GM18858 (cell line): ENCODE measurements at regions not wholly inside any gene's neighbourhood (a gene's known extent, or its start where the extent isn't known, plus 50 kb on each side); places are given as distances from the start of the nearest gene placed in this dataset.

ENCODE experiments used
- ATAC-seq: cut with Tn5 transposase; IDR thresholded peaks from one replicate; pipeline ENCODE4 v1.9.1; 2021; ENCODE audit not compliant: unreplicated experiment

DNA sequence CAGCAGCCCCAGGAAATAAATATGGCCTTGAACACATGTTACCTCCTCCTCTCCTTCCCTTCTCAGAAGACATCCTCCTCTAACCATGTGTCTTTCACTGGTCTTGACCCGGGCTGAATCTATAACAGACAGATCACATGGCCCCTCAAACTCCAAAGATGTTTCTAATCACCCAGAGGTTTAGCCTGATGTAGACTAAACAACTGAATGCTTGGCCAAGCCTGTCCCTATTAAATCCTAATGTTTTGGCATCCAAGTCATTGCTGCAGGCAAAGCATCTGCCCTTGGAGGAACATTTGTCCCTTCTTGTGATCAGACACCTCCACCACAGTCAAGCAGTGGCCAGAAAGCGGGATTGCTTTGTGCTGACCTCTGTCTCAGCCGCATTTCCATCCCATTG, 65.5 kb downstream of the ANKRD60 start:
- no peak for ATAC-seq

DNA sequence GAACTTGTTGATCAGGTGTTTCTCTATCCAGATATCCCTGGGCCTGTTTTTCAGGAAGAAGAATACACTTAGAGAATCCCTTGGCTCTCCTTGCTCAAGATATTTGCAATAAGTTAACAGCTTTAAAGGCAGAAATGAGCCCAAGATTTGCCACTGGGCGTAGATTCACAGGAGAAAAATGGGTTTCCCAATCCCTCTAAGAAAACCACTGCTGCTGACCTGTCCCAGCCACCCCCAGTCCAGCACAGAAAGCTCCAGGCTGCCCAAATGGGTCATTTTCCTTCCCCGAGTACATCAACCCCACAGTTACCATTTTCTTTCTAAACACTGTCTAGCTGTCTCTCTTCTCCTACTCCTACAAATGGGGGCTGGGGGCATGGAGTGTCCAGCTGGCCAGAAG, 67.3 kb downstream of the ANKRD60 start:
- no peak for ATAC-seq

DNA sequence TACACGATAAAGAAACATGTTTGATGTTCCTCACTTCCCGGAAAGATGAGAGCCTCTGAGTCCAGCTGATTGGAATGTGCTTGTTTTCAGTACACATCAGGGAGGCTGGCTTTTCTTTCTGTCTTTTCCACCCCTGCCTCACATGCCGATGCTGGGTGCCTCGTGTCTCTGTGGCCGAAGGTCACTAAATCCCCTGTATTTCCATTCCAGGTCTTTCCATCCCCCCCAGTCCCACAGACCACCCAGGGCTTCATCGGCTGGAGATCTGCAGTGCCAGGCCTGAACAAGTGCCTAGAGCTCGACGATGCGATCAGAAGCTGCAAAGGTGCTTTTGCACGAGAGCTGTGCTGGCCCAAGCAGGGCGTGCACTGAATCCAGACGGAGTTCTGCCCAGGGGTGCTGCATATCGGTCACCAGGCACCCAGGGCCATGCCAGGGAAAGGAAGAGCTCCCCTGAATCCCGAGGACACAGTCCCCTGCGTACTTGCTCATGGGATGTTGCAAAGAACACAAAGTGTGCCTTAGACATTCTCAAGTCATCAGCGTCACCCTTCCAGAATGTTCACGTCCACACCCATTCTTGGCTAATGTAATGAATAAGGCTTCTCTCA, 67.9 kb downstream of the ANKRD60 start:
- ATAC-seq, result no peak

DNA sequence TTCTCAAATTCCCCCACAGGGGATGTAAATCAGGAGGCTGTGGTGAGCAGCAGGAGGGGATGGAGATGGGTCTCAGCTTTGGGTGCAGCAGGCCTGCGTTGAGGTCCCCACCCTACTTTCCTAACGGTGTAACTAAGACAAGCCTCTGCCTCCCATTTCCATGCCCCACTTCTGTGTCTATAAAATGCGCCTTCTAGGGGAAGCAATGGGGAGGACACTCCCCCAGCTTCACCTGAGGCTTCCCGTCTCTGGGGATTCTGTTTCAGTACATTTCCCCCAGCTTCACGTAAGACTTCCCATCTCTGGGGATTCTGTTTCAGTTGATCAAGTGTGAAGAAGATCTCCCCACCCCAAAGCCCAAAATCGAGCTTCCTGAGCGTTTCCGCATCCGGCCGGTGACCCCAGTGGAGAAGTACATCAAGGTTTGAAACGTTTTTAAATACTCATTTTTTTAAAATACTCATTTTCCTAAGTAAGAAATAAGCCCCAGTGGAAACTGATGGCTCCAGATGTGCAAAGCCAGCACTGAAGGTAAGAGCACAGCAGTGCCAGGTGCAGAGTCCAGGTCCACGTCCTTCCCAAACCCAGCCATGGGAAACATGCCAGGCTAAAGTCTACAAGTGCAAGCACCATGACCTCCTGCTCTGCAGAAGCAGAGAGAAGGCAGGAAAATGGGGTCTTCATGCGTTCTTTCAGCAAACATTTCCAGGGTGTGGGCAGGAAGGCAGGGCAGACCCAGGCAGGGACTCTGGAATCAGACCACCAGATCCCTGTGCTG, 73.1 kb downstream of the ANKRD60 start:
- ATAC-seq, result no peak

DNA sequence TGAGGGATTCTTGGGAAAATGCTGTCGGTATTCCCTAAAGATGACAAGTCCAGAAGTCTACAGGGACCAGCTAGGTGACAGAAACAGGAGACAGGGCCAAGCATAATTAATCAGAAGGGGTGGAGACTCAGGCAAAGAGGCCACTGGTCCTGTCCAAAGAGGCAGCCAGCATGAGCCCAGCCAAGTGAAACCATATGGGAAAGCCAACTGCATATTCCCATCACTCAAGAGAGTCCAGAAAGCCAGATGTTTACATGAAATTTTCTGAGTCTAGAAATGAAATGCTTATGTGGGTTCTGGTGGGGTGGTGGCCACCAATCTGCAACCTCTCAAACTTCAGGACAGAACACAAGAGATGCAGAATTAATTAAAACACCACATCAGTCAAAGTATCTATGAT, 74.3 kb downstream of the ANKRD60 start:
- ATAC-seq, result no peak

DNA sequence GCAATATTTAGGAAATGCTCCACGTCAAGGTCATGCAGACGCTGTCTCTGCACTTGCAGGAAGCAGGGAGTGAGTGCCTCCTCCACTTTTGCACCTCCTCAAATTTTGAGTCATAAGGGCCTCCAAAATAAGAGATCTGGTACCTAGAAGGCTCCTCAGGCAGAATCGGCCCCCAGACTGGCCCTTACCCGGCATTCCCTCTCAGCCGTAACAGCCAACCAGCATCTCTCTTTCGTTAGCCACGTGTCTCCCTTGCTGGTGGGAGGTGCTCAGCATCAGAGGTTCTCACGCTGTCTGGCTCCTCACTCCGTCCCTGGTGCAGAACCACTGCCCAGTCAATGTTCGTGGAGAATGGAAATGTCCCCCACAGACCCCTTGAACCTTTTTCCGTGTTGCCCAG, 75.3 kb downstream of the ANKRD60 start:
- no peak for ATAC-seq

DNA sequence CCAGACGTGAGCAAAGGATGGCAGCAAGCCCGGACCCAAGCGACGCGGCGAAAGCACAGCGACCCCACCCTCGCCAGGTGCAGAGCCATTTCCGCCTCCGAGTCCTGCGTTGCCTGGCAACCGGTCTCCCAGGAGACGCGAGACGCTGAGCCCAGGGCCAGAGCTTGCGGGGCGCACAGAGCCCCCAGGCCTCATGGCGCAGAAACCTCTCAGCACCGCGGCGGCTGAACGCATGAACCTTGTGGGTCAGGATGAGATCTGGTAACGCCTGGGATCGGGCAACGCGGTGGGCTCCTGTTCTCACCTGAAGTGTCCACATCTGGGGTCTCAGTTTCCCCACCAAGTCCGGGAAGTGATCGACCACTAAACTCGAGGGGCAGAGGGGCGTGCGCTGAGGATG, 77.7 kb downstream of the ANKRD60 start:
- ATAC-seq, result no peak

DNA sequence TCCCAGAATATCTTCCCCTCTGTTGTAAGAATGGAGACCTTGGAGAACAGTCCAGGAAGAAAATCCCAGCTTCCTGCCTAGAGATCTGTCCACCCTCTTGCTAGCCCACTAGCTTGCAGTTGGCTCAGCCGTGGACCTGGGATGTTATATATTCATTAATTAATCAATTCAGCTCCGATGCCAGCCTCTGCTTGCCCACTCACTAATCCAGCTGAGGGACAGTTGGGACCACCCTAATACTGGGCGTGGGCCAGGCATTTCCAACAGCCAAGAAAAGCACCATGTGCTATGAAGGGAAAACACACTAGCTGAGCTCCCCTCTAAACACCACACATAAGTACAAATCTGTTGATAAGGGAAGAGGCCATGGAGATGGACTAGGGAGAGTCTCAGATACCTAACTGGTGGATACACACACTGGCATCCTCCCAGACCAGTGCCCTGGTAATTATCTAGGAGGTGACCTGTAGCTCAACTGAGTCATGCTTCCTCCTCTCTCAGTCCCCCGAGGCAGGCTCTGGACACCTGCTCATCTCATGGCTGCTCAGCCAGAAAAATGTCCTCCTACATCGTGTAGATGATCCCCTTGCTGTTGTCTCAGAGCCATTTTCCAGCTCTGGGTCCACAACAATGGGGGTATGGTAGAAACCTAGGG, 78.9 kb downstream of the ANKRD60 start:
- ATAC-seq, result no peak

DNA sequence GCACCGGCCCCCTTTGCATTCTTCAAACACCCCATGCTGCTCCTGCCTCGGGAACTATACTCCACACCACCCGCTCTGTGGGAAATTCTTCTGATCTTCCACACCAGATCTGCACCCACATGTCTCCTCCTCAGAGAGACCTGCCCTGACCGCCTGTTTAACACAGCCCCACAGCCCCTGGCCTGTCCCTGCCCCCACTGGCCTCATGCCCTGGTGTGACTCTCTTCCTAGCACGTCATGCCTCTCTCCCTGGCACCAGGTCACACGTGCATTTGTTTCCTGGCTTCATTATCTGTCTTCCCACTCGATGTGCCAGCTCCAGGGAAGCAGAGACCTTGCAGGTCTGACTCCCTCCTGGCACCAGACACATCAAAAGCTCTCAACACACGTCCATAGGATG, 79.6 kb downstream of the ANKRD60 start:
- no peak for ATAC-seq

DNA sequence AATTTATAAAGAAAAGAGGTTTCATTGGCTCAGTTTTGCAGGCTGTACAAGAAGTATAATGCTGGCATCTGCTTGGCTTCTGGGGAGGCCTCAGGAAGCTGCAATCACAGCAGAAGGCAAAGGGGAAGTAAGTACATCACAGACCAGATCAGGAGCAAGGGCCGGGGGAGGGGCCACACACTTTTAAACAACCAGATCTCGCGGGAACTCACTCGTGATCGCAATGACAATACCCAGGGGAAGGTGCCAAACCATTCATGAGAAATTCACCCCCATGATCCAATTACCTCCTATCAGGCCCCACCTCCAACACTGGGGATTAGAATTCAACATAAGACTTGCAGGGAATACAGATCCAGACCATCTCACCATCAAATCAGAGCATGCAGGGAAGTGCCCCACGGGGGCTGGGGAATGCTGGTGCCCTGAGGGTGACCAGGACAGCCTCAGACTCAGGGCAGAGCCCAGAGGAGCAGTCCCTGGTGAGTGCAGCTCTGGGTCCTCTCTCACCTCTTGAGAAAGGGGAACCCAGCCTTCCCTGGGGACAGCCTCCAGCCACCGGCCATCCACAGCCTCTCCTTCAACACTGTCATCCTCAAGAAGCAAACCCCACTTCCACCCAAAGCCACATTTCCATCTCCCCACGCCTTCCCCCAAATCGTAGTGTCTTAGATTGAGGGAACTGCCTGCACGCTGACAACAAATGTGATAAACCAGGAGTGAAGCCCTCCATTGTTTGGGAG, 80.7 kb downstream of the ANKRD60 start:
- ATAC-seq, result no peak

DNA sequence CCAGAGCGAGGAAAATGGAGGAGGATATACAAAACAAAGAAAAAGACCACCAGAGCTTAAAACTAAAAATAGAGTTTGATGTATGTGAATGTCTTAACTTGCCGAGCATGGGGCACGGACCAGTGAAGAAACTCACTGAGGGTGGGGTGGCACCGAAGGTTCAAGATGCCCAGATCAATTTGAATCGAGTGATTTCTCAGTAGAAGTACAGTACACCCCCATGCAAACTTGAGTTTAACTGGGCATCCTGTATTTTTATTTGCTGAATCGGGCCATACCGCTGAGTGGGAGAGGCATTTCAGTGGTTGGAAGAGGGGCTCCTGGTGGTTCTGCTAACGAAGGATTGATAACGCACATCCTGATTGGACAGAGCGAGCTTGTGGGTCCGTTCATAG, 81.7 kb downstream of the ANKRD60 start:
- no peak for ATAC-seq

DNA sequence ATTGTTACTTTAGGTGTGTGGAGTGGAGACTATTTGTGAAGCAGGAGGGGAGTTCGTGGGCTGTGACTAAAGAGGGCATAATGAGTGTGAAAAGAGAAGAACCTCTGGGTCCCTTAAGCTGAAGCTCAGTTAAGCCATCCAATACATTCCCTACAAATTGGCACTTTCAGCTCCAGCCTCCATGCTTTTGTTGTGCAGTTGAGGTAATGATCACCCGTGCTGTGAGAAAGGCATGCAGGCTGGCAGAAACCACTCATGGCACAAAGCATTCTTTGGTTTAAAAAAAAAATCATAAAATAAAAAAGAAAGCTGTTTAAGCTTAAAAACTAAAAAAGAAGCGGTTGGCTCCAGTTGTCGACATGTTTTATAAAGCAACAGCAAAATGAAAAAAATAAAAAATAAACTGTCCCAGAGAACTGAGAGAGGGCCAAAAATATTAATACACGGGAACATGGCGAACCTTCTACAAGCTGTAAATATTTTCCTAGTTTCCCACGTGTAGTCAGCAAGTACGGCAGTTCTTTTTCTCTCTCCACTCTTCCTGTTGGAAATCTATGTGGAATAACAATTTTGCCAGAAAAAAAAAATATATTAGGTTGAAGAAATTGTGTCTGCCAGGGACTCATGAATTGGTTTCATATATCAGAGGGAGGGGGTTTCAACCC, 82.2 kb downstream of the ANKRD60 start:
- no peak for ATAC-seq

DNA sequence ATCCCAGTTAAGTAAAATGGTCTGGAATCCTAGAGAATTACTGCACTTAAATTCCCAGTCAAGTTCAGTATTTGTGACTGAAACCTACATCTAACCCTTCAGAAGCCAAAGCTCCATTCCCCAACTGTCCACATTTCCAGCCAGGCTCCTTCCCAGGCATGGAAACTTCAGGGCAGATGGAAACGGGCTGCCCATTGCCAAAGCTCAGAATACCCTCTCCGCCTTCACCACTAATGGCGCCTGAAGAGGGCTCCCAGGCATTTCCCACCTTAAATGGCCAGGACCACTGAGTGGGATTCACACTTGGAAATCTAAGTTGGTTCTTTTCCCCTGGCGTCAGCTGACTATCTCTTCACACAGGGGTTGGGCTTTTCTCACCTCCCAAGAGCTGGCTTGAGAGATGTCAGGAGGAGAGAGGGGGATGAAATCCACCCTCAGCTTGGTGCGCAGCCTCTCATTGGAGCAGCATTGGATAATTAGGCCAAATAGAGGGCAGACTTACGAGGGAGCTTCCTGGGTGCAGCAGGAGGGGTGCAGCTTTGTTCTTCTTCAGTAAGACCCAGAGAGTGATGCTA, 82.9 kb downstream of the ANKRD60 start:
- ATAC-seq, result no peak

DNA sequence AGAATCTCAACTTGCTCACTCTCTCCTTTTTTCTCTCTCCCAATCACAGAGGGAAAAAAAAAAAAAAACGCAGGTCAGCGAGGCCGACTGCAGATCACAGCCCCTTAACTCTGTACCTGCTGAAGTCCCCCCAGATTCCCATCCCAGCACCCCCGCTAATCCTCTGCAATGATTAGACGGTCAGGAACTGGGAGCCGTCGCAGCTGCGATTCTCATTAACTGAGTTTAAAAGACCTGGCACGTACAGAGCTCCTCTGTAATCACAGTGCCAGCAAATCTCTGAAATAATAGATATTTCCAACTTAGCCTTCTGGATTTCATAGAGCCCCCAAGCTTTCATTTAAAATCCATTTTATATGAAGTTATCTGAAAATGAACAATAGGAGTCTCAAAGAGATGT, 84.4 kb downstream of the ANKRD60 start:
- ATAC-seq, result no peak

DNA sequence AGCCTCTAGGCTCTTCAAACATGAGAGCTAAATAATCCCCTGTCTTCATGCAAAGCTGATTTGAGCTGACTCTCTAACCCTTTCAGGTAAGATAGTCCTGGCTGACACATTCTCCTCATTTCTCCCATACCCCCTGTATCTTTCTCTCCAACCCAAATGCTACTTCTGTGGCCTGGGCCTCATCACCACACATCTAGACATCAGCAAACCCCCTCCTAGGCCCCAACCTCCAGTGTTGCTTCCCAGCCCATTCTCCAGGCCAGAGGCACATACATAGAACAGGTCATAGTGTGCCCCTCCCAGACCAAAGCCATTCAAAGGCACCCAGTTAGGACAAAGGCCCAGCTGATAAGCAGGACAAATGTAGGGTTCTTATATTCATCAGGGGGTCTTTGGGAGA, 84.9 kb downstream of the ANKRD60 start:
- no peak for ATAC-seq

DNA sequence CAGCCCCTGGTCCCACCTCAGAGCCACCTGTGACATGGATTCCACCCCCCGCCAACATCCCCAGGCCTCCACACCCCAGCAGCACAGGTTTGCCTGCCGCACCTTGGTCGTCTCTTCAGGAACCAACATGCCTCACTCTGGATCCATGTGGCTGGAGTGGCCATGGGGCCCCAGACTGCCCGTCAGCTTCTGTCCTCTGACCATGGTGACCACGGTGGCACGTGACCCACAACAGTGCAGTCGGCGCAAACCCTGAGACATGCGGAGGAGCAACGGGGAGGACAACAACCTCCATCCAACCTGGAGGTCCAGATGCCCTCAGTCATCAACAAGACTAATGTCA, 85.6 kb downstream of the ANKRD60 start:
- no peak for ATAC-seq

DNA sequence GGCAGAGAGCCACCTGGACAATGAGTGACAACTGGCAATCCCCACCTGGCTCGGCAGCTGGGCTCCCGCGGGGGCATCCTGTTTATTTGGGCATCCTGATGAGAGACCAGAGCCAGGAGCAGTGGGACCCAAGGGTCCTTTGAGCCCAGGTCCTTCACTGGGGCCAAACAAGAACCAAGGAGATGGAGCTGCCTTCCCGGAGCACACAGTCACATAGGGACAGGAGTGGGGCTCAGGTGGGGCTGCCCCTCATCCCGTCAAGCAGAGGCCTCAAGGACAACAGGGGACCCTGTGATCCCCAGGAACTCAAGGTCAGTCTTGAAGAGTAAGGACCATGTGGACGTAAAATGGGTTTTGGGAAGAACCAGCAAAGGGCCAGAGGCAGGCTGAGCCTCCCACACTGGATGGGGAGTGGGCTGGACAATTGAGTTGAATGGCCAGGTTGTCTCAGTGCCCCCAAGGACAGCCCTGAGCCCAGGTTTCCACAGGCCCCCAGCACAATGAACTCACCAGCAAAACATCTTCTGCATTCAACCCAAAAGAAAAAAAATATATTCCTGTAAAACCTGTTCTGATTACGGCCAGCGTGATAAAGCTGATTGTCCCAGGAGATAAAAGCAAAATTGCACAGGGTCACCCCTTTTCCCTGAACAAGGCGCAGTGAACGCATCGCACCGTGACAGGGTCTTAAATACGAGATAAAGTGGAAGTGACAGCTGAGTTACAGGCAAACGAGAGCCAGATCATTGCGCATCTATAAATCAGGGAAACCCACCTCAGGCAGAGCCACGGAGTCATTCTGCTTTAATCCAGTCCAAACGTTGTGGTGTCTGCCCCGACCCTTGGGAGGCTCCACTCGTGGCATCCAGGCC, 86.2 kb downstream of the ANKRD60 start:
- ATAC-seq, result no peak

DNA sequence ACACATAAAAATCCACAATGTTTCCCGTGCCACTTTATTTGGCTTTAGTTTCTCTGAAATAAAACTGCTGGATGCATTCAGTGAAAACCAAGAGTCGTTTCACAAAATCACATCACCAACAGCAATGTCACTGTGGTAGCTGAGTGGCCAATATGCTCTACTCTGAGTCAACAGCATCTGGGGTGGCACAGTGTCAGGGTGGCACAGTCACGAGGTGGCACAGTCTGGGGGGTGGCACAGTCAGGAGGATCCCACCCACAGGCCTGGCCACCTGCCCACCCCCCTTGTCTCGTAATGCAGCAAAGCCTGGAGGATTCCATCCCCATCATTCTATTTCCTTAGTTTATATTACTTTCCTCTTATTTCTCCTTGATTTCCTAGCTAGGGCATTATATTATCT, 87.0 kb downstream of the ANKRD60 start:
- no peak for ATAC-seq

DNA sequence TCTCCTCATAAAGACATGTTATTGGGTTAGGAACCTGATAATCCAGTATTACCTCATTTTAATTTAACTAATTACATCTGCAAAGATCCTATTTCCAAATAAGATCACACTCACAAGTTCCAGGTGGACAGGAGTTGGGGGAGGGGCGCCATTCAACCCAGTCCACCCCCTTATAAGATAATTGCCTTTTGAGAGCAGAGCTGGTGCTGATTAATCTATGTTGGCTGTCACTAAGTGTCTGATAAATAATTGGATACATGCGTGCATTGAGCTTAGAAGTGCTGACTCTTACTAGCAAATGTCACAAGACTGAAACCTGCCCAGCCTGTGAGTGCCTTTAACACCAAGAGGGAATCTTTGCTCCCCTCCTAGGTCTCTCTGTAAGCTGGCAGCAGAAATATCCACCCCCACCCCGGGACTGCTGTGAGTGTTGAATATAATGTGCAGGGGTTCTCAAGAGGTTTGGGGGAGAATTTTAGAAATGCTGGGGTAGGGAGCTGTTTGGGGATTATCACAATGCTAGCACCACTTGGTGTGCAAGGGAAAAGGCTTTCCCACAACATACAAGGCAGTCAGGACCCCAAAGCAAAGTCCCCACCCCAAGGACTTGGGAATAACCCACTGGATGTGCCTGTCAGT, 87.5 kb downstream of the ANKRD60 start:
- ATAC-seq, result no peak
